ENCODE measurements at regions not wholly inside any gene's neighbourhood (a gene's known extent, or its start where the extent isn't known, plus 50 kb on each side); places are given as distances from the start of the nearest gene placed in this dataset.

GRCh38 chr5:169531631-169532030 lies 51.9 kb upstream of the SPDL1 start:
- ATAC-seq (no peak), FAIRE-seq (no peak), DNase-seq (ENCODE audit: low spot score) (no peak)
- no TSS peak for BruUV-seq (replicated peaks)
- TF ChIP-seq ZNF766 (CRISPR knock-in tag; IDR thresholded peaks at IDR 0.05; ENCODE audit: borderline replicate concordance) (no peak), ELF3 (CRISPR knock-in tag; IDR thresholded peaks at IDR 0.05) (no peak)
- no peaks in the 10 kb centered on the region for H3K36me3 ChIP-seq (replicated peaks in 1 of 2; ENCODE audit: control insufficient read depth in 1 of 2, insufficient read depth in 2 of 2, low read length in 2 of 2)
- intact Hi-C loops (cut with micrococcal nuclease; ENCODE audit: unreplicated experiment) (no loop called here), in situ Hi-C loops (cut with HindIII; ENCODE audit: extremely low pct_ligation_motif_present, low pct_unique_long_range_greater_than_20kb) (no loop called here)
- no peaks in the 10 kb centered on the region for H4K20me1 ChIP-seq (ENCODE audit: insufficient read depth, low read length)
- no peak overlapping the region for H3K4me3 ChIP-seq (replicated peaks in 1 of 3; ENCODE audit: insufficient read depth in 1 of 3, low read depth in 2 of 3, low read length in 3 of 3)
- ChIA-PET CTCF (ENCODE audit: low intra/inter-chr PET ratio, low total read pairs) (no interaction called here), POLR2A (no interaction called here)
- H3K79me2 ChIP-seq (ENCODE audit: insufficient read depth, low read length) = no peaks in the 10 kb centered on the region
- no peak overlapping the region for H3K9ac ChIP-seq (ENCODE audit: insufficient read depth, low read depth, low read length)
- WGBS (ENCODE audit: low lambda C conversion rate) = 0% methylated on average over 4 of the region's 4 CpGs
- no peaks in the 10 kb centered on the region for H3K4me1 ChIP-seq (ENCODE audit: insufficient read depth, low read length)
- no peak overlapping the region for H3K27ac ChIP-seq (ENCODE audit: extremely low read length, insufficient read depth, low read length)
- no peaks in the 10 kb centered on the region for H3K27me3 ChIP-seq (ENCODE audit: control insufficient read depth in 1 of 2, insufficient read depth in 2 of 2, low read length in 2 of 2)
- no peaks in the 10 kb centered on the region for H3K9me3 ChIP-seq (ENCODE audit: low read length)
- H3K4me2 ChIP-seq (ENCODE audit: low read depth, low read length) = no peak overlapping the region
- no peak overlapping the region for H2AFZ ChIP-seq (ENCODE audit: low read length)

GRCh38 chr5:169527863-169528262 lies 55.7 kb upstream of the SPDL1 start:
- Histone ChIP-seq H3K4me1 (ENCODE audit: insufficient read depth, low read length) (no peaks in the 10 kb centered on the region), H2AFZ (ENCODE audit: low read length) (no peak overlapping the region), H4K20me1 (ENCODE audit: insufficient read depth, low read length) (no peaks in the 10 kb centered on the region), H3K36me3 (replicated peaks in 1 of 2; ENCODE audit: control insufficient read depth in 1 of 2, insufficient read depth in 2 of 2, low read length in 2 of 2) (no peaks in the 10 kb centered on the region), H3K27ac (ENCODE audit: extremely low read length, insufficient read depth, low read length) (no peak overlapping the region), H3K9ac (ENCODE audit: insufficient read depth, low read depth, low read length) (no peak overlapping the region), H3K4me3 (replicated peaks in 1 of 3; ENCODE audit: insufficient read depth in 1 of 3, low read depth in 2 of 3, low read length in 3 of 3) (no peak overlapping the region), H3K9me3 (ENCODE audit: low read length) (no peaks in the 10 kb centered on the region), H3K27me3 (ENCODE audit: control insufficient read depth in 1 of 2, insufficient read depth in 2 of 2, low read length in 2 of 2) (no peaks in the 10 kb centered on the region), H3K79me2 (ENCODE audit: insufficient read depth, low read length) (no peaks in the 10 kb centered on the region), H3K4me2 (ENCODE audit: low read depth, low read length) (no peak overlapping the region)
- peak; percentile 26; the same call in 1 of the 2 replicates for TF ChIP-seq ATF7 (IDR thresholded peaks at IDR 0.05)
- no peak for TF ChIP-seq ATF7 (CRISPR knock-in tag; IDR thresholded peaks at IDR 0.05)
- TF ChIP-seq DZIP1 (CRISPR knock-in tag; IDR thresholded peaks at IDR 0.05) = no peak
- peak; percentile 42; the same call in 1 of the 2 replicates for TF ChIP-seq CEBPB (IDR thresholded peaks at IDR 0.05; ENCODE audit: borderline replicate concordance, low read depth, low read length)
- ChIA-PET CTCF (ENCODE audit: low intra/inter-chr PET ratio, low total read pairs) (no interaction called here), POLR2A (no interaction called here)
- in situ Hi-C loops (cut with HindIII; ENCODE audit: extremely low pct_ligation_motif_present, low pct_unique_long_range_greater_than_20kb) (no loop called here), intact Hi-C loops (cut with micrococcal nuclease; ENCODE audit: unreplicated experiment) (no loop called here)
- ATAC-seq (no peak), FAIRE-seq (no peak), DNase-seq (ENCODE audit: low spot score) (no peak)
- BruUV-seq (replicated peaks) = no TSS peak

All from HepG2 (cell line).